ENCODE measurements at regions not wholly inside any gene's neighbourhood (a gene's known extent, or its start where the extent isn't known, plus 50 kb on each side); places are given as distances from the start of the nearest gene placed in this dataset.

- TF ChIP-seq FOXM1 (IDR thresholded peaks at IDR 0.05; ENCODE audit: borderline replicate concordance, low read depth): no peak
- TF ChIP-seq EP300 (IDR thresholded peaks at IDR 0.05; ENCODE audit: borderline replicate concordance): no peak
- no peak for TF ChIP-seq EGR1 (IDR thresholded peaks at IDR 0.05)
- no peak for TF ChIP-seq RAD21 (IDR thresholded peaks at IDR 0.05; ENCODE audit: low read depth)
- no peak for TF ChIP-seq CREB1 (IDR thresholded peaks at IDR 0.05; ENCODE audit: low read depth)
Measured at GRCh38 chr12:14247166-14247565, 118.3 kb upstream of the ATF7IP start.

All from Ishikawa (cell line).